ENCODE measurements at regions not wholly inside any gene's neighbourhood (a gene's known extent, or its start where the extent isn't known, plus 50 kb on each side); places are given as distances from the start of the nearest gene placed in this dataset.
"Not testable (repeated sequence)": the region's sequence is repeated elsewhere in the genome, so short reads cannot be mapped to it uniquely, and the experiment has no call there.

- Mint-ChIP-seq H3K27ac (no peak overlapping the region), H3K36me3 (no peaks in the 10 kb centered on the region), H3K4me3 (no peak overlapping the region), H3K9me3 (peaks cover 0 to 5% (median 0%) of the 10 kb centered on the region in 7 donors), H3K4me1 (peaks cover 33% of the 10 kb centered on the region), H3K27me3 (ENCODE audit: low read depth in 3 of 3) (peaks cover 3 to 9% (median 3%) of the 10 kb centered on the region in 3 donors)
- intact Hi-C loops (cut with micrococcal nuclease): no loop called here
- no peaks in the 10 kb centered on the region for H3K36me3 ChIP-seq (replicated peaks in 1 of 2; ENCODE audit: control insufficient read depth in 1 of 2, insufficient read depth in 2 of 2, low read length in 2 of 2)
- no peak overlapping the region for H3K4me2 ChIP-seq (replicated peaks; ENCODE audit: extremely low read depth, low read length, poor library complexity, severe bottlenecking)
- no peaks in the 10 kb centered on the region for H4K20me1 ChIP-seq (ENCODE audit: insufficient read depth, low read length)
- H3K79me2 ChIP-seq (ENCODE audit: insufficient read depth, low read length): no peaks in the 10 kb centered on the region
- no peak overlapping the region for H3K4me3 ChIP-seq (replicated peaks in 1 of 3; ENCODE audit: low read depth in 2 of 3, low read length in 3 of 3)
- DNase-seq: no peak
- peaks cover 16 to 29% of the 10 kb centered on the region in 2 donors for H3K4me1 ChIP-seq (ENCODE audit: control insufficient read depth in 1 of 2, insufficient read depth in 2 of 2, low read length in 2 of 2)
- no peak for TF ChIP-seq CTCF (IDR thresholded peaks at IDR 0.05)
- H3K27ac ChIP-seq (ENCODE audit: low read depth in 1 of 2, low read length in 2 of 2): no peak overlapping the region
- 67% methylated on average over 4 of the region's 4 CpGs for WGBS (ENCODE audit: insufficient coverage)
- H2AFZ ChIP-seq (ENCODE audit: insufficient read depth, low read depth, low read length, poor library complexity, severe bottlenecking): no peak overlapping the region
- no peaks in the 10 kb centered on the region for H3K9me3 ChIP-seq (replicated peaks in 1 of 2; ENCODE audit: control insufficient read depth in 1 of 2, insufficient read depth in 1 of 2, low read length in 2 of 2)
- H3K9ac ChIP-seq (ENCODE audit: insufficient read depth, low read length, poor library complexity, severe bottlenecking): no peak overlapping the region
- H3K27me3 ChIP-seq (ENCODE audit: control insufficient read depth in 2 of 2, insufficient read depth in 2 of 2, low read length in 2 of 2): no peaks in the 10 kb centered on the region
These were observed 78.7 kb downstream of the ACTL7B start for GRCh38 chr9:108776920-108777639.

GRCh38 chr9:108775901-108776306, 79.9 kb downstream of the ACTL7B start:
- Mint-ChIP-seq H3K9me3 (peaks cover 0 to 2% (median 0%) of the 10 kb centered on the region in 7 donors), H3K4me1 (peaks cover 22% of the 10 kb centered on the region), H3K36me3 (no peaks in the 10 kb centered on the region), H3K27me3 (ENCODE audit: low read depth in 3 of 3) (peaks cover 1 to 9% (median 3%) of the 10 kb centered on the region in 3 donors), H3K27ac (no peak overlapping the region), H3K4me3 (no peak overlapping the region)
- H3K27me3 ChIP-seq (ENCODE audit: control insufficient read depth in 2 of 2, insufficient read depth in 2 of 2, low read length in 2 of 2): no peaks in the 10 kb centered on the region
- peaks cover 7 to 18% of the 10 kb centered on the region in 2 donors for H3K4me1 ChIP-seq (ENCODE audit: control insufficient read depth in 1 of 2, insufficient read depth in 2 of 2, low read length in 2 of 2)
- no peak for DNase-seq
- H3K4me2 ChIP-seq (replicated peaks; ENCODE audit: extremely low read depth, low read length, poor library complexity, severe bottlenecking): no peak overlapping the region
- H3K79me2 ChIP-seq (ENCODE audit: insufficient read depth, low read length): no peaks in the 10 kb centered on the region
- no peak overlapping the region for H2AFZ ChIP-seq (ENCODE audit: insufficient read depth, low read depth, low read length, poor library complexity, severe bottlenecking)
- H3K36me3 ChIP-seq (replicated peaks in 1 of 2; ENCODE audit: control insufficient read depth in 1 of 2, insufficient read depth in 2 of 2, low read length in 2 of 2): no peaks in the 10 kb centered on the region
- no peaks in the 10 kb centered on the region for H3K9me3 ChIP-seq (replicated peaks in 1 of 2; ENCODE audit: control insufficient read depth in 1 of 2, insufficient read depth in 1 of 2, low read length in 2 of 2)
- intact Hi-C loops (cut with micrococcal nuclease): no loop called here
- no peaks in the 10 kb centered on the region for H4K20me1 ChIP-seq (ENCODE audit: insufficient read depth, low read length)
- H3K27ac ChIP-seq (ENCODE audit: low read depth in 1 of 2, low read length in 2 of 2): no peak overlapping the region
- no peak overlapping the region for H3K9ac ChIP-seq (ENCODE audit: insufficient read depth, low read length, poor library complexity, severe bottlenecking)
- no peak overlapping the region for H3K4me3 ChIP-seq (replicated peaks in 1 of 3; ENCODE audit: low read depth in 2 of 3, low read length in 3 of 3)
- TF ChIP-seq CTCF (IDR thresholded peaks at IDR 0.05): no peak

DNA sequence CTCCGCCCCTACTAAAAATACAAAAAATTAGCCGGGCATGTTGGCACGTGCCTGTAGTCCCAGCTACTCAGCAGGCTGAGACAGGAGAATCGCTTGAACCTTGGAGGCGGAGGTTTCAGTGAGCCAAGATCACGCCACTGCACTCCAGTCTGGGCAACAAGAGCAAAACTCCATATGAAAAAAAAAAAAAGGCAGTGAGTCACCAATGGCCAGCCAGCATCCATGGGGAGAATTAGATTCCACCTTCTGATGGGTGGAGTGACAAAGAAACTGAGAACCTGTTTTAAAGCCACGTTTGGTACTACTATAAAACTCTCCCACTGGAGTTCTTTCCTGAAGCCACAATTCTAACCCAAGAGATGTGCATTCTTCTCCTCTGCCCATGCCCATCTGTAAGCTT, 81.7 kb downstream of the ACTL7B start:
- WGBS (ENCODE audit: insufficient coverage): 94% methylated on average over 3 of the region's 7 CpGs
- H3K4me1 ChIP-seq (ENCODE audit: control insufficient read depth in 1 of 2, insufficient read depth in 2 of 2, low read length in 2 of 2); H3K4me1 Mint-ChIP-seq; H3K4me3 ChIP-seq (replicated peaks in 1 of 3; ENCODE audit: low read depth in 2 of 3, low read length in 3 of 3); H3K4me3 Mint-ChIP-seq; H2AFZ ChIP-seq (ENCODE audit: insufficient read depth, low read depth, low read length, poor library complexity, severe bottlenecking); H3K79me2 ChIP-seq (ENCODE audit: insufficient read depth, low read length); intact Hi-C loops (cut with micrococcal nuclease); H3K9me3 Mint-ChIP-seq; H3K9me3 ChIP-seq (replicated peaks in 1 of 2; ENCODE audit: control insufficient read depth in 1 of 2, insufficient read depth in 1 of 2, low read length in 2 of 2); H3K9ac ChIP-seq (ENCODE audit: insufficient read depth, low read length, poor library complexity, severe bottlenecking); H3K36me3 ChIP-seq (replicated peaks in 1 of 2; ENCODE audit: control insufficient read depth in 1 of 2, insufficient read depth in 2 of 2, low read length in 2 of 2); H3K27me3 Mint-ChIP-seq (ENCODE audit: low read depth in 3 of 3); H3K27me3 ChIP-seq (ENCODE audit: control insufficient read depth in 2 of 2, insufficient read depth in 2 of 2, low read length in 2 of 2); H3K36me3 Mint-ChIP-seq; DNase-seq; H4K20me1 ChIP-seq (ENCODE audit: insufficient read depth, low read length); H3K27ac ChIP-seq (ENCODE audit: low read depth in 1 of 2, low read length in 2 of 2); H3K4me2 ChIP-seq (replicated peaks; ENCODE audit: extremely low read depth, low read length, poor library complexity, severe bottlenecking): not testable (repeated sequence)
- peak overlapping the region in 1 of 7 donors; percentile 27 for H3K27ac Mint-ChIP-seq

Measured in CD14-positive monocyte (primary cell).